Large intestine (tissue), 3 donors: ENCODE measurements at regions not wholly inside any gene's neighbourhood (a gene's known extent, or its start where the extent isn't known, plus 50 kb on each side); places are given as distances from the start of the nearest gene placed in this dataset.
A peak's percentile ranks its signal among the peaks of the same experiment; 100 is the strongest.

Experiments used
- DNase-seq, 2 donors: peaks; one replicate each; pipeline versions ENCODE4 v3.0.0 to v3.0.0-alpha.2; 2013
- H3K27ac ChIP-seq: one replicate; pipeline ENCODE4 v1.5.1; 2013; ENCODE audit warnings: low read length
- H3K27me3 ChIP-seq: 2 replicates; pipeline ENCODE4 v1.6.1; 2013; ENCODE audit warnings: low read length; ENCODE audit not compliant: control insufficient read depth, insufficient read depth
- H3K36me3 ChIP-seq: 2 replicates; pipeline ENCODE4 v1.6.1; 2013; ENCODE audit warnings: low read length; ENCODE audit not compliant: control insufficient read depth, insufficient read depth
- H3K4me1 ChIP-seq: one replicate; pipeline ENCODE4 v1.6.1; 2013; ENCODE audit warnings: low read length; ENCODE audit not compliant: control insufficient read depth, insufficient read depth
- H3K4me3 ChIP-seq: one replicate; pipeline ENCODE4 v1.5.1; 2013; ENCODE audit warnings: low read length
- H3K9me3 ChIP-seq: one replicate; pipeline ENCODE4 v1.6.1; 2013; ENCODE audit warnings: mild to moderate bottlenecking, low read depth, low read length, moderate library complexity; ENCODE audit not compliant: control insufficient read depth
- WGBS: methylation state at CpG from one replicate; pipeline ENCODE4 v1.1.5; 2013; ENCODE audit warnings: low lambda C conversion rate; ENCODE audit not compliant: insufficient coverage; 5-methylcytosine and 5-hydroxymethylcytosine counted together

DNA sequence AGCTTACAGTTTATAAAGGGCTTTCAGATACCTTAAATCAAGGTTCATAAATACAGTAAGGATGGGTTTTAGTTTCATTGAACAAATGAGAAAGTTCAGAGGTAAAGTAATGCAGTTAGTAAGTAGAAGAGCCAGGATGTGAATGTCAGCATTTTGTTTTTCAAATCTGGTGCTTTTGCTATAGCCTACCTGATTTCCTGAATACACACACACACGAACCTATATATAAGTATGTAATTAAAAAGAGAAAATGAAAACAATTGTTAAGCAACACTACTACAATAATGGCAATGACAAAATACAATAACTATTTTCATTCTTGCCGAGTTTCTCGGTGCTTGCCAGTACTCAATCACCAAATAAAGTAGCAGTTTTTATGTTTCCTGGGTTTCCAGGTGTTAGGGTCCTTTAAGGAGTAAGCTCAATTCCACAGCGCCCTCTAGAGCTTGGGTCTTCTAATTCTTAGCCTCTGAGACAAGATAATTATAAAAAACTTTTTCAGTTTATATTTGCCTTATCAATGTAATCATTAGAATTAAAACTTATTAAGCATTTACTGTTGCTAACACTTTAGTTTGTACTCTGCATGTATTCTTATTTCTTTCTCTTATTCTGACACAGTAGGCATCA lies 512.9 kb upstream of the ACVR2A start:
- Histone ChIP-seq H3K4me3 (no peak overlapping the region), H3K4me1 (no peaks in the 10 kb centered on the region), H3K36me3 (no peaks in the 10 kb centered on the region), H3K27ac (no peak overlapping the region), H3K9me3 (no peaks in the 10 kb centered on the region), H3K27me3 (no peaks in the 10 kb centered on the region)
- DNase-seq: peak in 1 of 2 donors; percentile 15
- WGBS: 100% methylated on average over 1 of the region's 4 CpGs

DNA sequence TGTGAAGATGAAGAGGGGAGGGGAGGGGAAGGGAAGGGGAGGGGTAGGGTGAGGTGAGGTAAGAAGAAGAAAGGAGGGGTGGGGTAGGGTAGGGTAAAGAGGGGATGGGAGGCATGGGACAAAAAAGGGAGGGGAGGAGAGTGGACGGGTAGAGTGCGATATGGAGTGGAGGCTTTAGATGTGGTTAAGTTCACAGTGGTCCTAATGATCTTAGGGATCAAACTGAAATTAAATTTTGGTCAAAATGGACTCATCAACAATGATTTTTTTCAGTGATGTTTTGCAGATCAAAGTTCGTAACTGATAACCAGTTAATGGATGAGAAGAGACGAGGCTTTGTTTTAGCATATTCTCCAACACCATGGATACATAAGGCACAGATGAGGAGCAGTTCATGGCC lies 513.9 kb upstream of the ACVR2A start:
- no peak overlapping the region for H3K4me3 ChIP-seq
- 100% methylated on average over 2 of the region's 4 CpGs for WGBS
- H3K4me1 ChIP-seq: no peaks in the 10 kb centered on the region
- no peaks in the 10 kb centered on the region for H3K27me3 ChIP-seq
- no peak overlapping the region for H3K27ac ChIP-seq
- no peaks in the 10 kb centered on the region for H3K36me3 ChIP-seq
- H3K9me3 ChIP-seq: no peaks in the 10 kb centered on the region
- no peak for DNase-seq

DNA sequence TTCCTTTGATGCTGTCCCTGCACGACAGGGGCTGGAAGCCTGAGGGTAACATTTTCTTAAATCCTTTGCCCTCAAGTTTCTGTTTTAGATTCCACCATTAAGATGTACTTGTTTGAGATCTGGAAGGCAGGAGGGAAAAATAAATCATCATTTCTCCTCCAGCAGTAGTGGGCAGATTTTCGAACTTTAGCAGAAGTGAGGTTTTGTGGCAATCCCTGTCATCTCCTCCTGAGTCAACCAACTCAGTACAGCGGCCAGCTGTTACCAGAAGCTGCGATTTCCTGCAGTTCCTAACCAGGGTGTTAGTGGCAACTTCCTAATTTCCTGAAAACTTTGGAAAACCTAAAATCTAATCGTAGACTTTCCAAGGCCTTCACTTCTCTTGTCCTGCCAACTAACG lies 517.2 kb upstream of the ACVR2A start:
- no peak for DNase-seq
- Histone ChIP-seq H3K27ac (no peak overlapping the region), H3K4me3 (no peak overlapping the region), H3K4me1 (no peaks in the 10 kb centered on the region), H3K36me3 (no peaks in the 10 kb centered on the region), H3K27me3 (no peaks in the 10 kb centered on the region), H3K9me3 (no peaks in the 10 kb centered on the region)
- 62% methylated on average over 2 of the region's 6 CpGs for WGBS

DNA sequence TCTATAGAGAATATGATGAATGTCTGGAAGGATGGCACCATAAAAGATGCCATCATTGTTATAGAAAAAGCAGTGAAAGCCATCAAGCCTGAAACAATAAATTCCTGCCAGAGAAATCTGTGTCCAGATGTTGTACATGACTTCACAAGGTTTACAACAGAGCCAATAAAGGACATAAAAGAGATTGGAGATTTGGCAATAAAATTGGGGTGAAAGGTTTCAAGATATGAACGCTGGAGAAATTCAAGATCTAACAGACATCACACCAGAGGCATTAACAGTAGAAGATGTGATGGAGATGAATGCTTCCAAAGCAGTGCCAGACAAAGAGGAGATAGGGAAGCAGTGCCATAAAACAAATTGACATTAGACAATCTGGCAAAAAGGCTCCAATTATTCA lies 518.8 kb upstream of the ACVR2A start:
- Histone ChIP-seq H3K27me3 (no peaks in the 10 kb centered on the region), H3K9me3 (peaks cover 6% of the 10 kb centered on the region), H3K36me3 (no peaks in the 10 kb centered on the region), H3K27ac (no peak overlapping the region), H3K4me3 (no peak overlapping the region), H3K4me1 (peaks cover 5% of the 10 kb centered on the region)
- peak; percentile 7 to 34 for DNase-seq
- 20% methylated on average over 1 of the region's 1 CpG for WGBS

DNA sequence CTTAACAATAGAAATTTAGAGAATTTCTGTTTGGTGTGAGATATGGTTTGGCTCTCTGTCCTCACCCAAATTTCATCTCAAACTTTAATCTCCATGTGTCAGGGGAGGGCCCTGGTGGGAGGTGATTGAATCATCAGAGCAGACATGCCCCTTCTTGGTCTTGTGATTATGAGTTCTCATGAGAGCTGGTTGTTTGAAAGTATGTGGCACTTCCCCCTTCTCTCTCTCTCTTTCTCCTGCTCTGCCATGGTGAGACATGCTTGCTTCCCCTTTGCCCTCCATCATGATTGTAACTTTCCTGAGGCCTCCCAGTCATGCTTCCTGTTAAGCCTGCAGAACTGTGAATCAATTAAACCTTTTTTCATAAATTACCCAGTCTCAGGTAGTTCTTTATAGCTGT lies 524.7 kb upstream of the ACVR2A start:
- no peak overlapping the region for H3K27ac ChIP-seq
- H3K36me3 ChIP-seq: no peaks in the 10 kb centered on the region
- peaks cover 5% of the 10 kb centered on the region for H3K4me1 ChIP-seq
- H3K4me3 ChIP-seq: no peak overlapping the region
- DNase-seq: no peak
- no peaks in the 10 kb centered on the region for H3K27me3 ChIP-seq
- peaks cover 6% of the 10 kb centered on the region for H3K9me3 ChIP-seq

DNA sequence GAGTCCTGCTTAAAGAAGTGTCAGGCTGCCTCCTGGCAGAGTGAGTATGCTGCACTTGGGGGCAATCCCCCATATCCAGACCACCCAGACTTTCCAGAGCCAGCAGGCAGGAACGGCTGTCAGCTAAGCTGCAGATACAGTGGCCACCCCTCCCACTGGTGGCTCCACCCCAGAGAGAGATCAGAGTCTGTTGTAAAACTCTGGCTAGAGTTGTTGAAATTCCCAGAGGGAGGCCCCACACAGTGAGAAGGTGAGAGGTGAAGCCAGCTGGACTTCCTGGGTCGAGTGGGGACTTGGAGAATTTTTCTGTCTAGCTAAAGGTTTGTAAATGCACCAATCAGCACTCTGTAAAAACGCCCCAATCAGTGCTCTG lies 533.8 kb upstream of the ACVR2A start:
- Histone ChIP-seq H3K4me3 (no peak overlapping the region), H3K4me1 (peaks cover 3% of the 10 kb centered on the region), H3K9me3 (no peaks in the 10 kb centered on the region), H3K36me3 (no peaks in the 10 kb centered on the region), H3K27ac (no peak overlapping the region), H3K27me3 (no peaks in the 10 kb centered on the region)
- WGBS: no CpG with 5 or more reads among the region's 3 CpGs
- peak; percentile 57 to 81 for DNase-seq

DNA sequence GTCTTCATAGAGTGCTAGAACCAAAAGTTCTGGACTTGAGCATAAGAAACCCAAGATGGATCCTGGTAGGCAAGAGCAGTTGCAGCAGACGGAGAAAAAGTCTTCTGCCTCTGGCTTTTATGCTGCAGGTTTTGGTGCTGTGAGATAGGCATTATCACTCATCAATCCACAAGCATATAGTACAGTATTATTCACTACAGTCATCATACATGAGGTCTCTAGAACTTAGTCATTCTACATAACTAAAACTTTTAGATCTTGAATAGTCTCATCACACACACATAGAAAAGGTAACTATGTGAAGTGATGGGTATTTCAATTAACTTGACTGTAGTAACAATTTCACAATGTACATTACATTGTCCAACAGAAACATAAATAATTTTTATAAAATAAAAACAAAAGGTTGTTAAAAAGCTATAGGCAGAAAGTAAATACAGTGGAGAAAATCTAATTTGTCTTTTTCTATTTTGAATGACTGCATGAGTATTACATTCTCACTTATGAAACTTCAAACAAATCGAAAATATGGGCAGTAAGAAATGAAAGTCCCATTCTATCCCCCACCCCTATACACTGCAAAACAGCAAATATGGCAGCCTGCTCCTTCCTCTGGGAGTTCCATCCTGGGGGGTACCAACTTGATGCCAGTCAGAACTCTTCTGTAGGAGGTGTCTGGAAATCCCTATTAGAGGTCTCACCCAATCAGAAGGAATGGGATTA lies 534.3 kb upstream of the ACVR2A start:
- Histone ChIP-seq H3K4me1 (peaks cover 3% of the 10 kb centered on the region), H3K4me3 (no peak overlapping the region), H3K27ac (no peak overlapping the region), H3K27me3 (no peaks in the 10 kb centered on the region), H3K9me3 (no peaks in the 10 kb centered on the region), H3K36me3 (no peaks in the 10 kb centered on the region)
- no CpG with 5 or more reads among the region's 2 CpGs for WGBS
- no peak for DNase-seq

DNA sequence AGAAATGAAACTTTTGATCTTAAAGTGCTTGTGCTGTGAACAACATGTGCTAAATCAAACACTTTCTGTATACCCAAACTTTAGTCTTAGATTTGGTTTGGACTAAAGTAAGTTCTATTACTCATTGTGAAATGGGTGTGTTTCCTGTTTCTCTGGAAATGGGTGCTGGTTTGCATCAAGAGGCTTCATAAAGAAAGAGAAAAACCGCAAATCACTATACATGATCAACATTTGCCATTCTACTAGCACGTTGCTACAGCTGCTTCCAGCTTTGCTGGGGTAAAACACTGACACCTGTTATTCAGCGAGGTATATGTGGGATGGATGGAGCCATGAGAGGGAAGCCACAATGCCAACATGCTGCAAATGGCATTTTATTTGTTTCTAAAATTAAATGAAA lies 547.0 kb upstream of the ACVR2A start:
- WGBS: no CpG with 5 or more reads among the region's 3 CpGs
- no peak overlapping the region for H3K4me3 ChIP-seq
- no peaks in the 10 kb centered on the region for H3K36me3 ChIP-seq
- no peaks in the 10 kb centered on the region for H3K9me3 ChIP-seq
- DNase-seq: no peak
- no peaks in the 10 kb centered on the region for H3K27me3 ChIP-seq
- H3K27ac ChIP-seq: no peak overlapping the region
- H3K4me1 ChIP-seq: no peaks in the 10 kb centered on the region

DNA sequence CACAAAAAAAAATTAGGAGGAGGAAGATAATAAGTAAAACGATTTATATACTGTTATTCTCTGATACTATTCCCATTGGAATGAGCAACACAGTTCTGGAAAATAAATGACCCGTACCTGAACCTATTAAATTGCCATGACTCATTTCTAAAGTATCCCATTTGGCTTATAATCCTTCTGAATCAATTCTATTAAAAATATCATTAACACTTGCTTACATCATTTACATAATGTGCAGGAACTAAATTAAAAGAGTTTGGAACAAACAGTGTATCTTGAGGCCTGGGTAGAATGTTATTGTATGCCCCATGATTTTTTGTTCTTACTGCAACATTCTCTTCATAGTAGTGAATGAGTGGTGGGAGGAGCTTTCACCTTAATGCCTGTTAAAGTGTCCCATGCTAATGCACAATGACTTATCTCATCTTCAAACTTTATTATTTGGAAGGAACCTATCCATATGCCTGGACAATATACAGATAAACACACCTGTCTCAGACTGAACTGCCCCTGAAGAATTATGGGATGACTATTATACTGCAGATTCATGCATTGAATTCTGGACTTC lies 549.9 kb upstream of the ACVR2A start:
- no peak overlapping the region for H3K4me3 ChIP-seq
- DNase-seq: no peak
- no peaks in the 10 kb centered on the region for H3K27me3 ChIP-seq
- no peak overlapping the region for H3K27ac ChIP-seq
- H3K9me3 ChIP-seq: no peaks in the 10 kb centered on the region
- H3K4me1 ChIP-seq: no peaks in the 10 kb centered on the region
- WGBS: 92% methylated on average over 2 of the region's 2 CpGs
- H3K36me3 ChIP-seq: no peaks in the 10 kb centered on the region

DNA sequence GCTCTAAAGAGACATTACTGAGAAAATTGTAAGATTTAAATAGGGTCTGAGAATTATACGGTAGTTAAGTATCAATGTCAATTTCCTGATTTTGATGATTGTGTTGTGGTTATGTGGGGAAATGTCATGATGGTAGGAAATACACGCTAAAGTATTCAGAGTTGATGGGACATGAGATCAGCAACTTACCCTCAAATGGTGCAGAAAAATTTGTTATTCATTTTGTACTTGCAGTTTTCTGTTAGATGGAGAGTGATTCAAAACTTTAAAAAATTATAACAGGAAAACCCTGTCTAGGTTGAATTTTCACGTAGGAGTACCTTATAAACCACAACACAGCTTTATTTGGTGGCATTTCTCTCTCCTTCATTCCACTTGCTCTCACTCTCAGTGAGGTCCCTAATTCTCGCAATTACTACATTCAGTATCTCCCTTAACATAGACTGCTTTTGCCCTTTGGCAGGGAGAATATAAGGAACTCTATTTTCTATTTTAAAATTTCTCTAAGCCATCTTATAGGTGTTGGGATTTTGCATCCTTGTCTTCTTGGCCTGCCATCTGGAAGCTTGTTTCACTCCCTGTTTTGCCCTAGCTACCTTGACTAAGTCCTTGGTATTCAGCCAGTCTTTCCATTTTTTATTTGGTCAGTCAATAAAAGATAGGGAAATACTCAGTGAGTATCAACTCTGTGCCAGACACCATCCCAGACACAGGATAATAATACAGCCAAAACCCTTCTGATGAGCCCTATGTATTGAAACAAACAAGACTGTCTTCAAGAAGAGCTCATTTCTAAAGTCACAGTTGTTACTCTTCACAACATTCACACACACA lies 550.6 kb upstream of the ACVR2A start:
- Histone ChIP-seq H3K27ac (no peak overlapping the region), H3K4me3 (no peak overlapping the region), H3K36me3 (no peaks in the 10 kb centered on the region), H3K9me3 (no peaks in the 10 kb centered on the region), H3K4me1 (no peaks in the 10 kb centered on the region), H3K27me3 (no peaks in the 10 kb centered on the region)
- DNase-seq: no peak
- WGBS: 83% methylated on average over 2 of the region's 4 CpGs
